ENCODE measurements at regions not wholly inside any gene's neighbourhood (a gene's known extent, or its start where the extent isn't known, plus 50 kb on each side); places are given as distances from the start of the nearest gene placed in this dataset.

GRCh38 chr13:112233716-112234115 is 142.4 kb upstream of the SPACA7 start:
- TF ChIP-seq POLR2A (IDR thresholded peaks at IDR 0.05): no peak
- TF ChIP-seq, protein P1, sequence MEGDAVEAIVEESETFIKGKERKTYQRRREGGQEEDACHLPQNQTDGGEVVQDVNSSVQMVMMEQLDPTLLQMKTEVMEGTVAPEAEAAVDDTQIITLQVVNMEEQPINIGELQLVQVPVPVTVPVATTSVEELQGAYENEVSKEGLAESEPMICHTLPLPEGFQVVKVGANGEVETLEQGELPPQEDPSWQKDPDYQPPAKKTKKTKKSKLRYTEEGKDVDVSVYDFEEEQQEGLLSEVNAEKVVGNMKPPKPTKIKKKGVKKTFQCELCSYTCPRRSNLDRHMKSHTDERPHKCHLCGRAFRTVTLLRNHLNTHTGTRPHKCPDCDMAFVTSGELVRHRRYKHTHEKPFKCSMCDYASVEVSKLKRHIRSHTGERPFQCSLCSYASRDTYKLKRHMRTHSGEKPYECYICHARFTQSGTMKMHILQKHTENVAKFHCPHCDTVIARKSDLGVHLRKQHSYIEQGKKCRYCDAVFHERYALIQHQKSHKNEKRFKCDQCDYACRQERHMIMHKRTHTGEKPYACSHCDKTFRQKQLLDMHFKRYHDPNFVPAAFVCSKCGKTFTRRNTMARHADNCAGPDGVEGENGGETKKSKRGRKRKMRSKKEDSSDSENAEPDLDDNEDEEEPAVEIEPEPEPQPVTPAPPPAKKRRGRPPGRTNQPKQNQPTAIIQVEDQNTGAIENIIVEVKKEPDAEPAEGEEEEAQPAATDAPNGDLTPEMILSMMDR (IDR thresholded peaks at IDR 0.05): no peak

All from testis (tissue), 2 donors.